K562 (cell line): ENCODE measurements at regions not wholly inside any gene's neighbourhood (a gene's known extent, or its start where the extent isn't known, plus 50 kb on each side); places are given as distances from the start of the nearest gene placed in this dataset.

Experiments used
- CHAMP1 ChIP-seq: fragments of 450-650 bp; IDR thresholded peaks from 2 replicates; pipeline ENCODE4 v1.6.1; 2016; ENCODE audit warnings: mild to moderate bottlenecking
- EHMT2 ChIP-seq: fragments of 450-650 bp; IDR thresholded peaks from 2 replicates; pipeline ENCODE4 v1.6.1; 2018; ENCODE audit warnings: antibody characterized with exemption
- EZH2 ChIP-seq: IDR thresholded peaks from 2 replicates; pipeline ENCODE4 v1.6.1; 2012; ENCODE audit warnings: low read depth, mild to moderate bottlenecking, inconsistent platforms, low read length, borderline replicate concordance
- FOXK2 ChIP-seq, 2 experiments: fragments of 450-650 bp; IDR thresholded peaks in 1 of 2; conservative IDR thresholded peaks in 1 of 2; 2 replicates each; pipeline ENCODE4 v1.6.1; 2016; ENCODE audit warnings: low read depth in 2 of 2, mild to moderate bottlenecking in 1 of 2
- GTF2B ChIP-seq: IDR thresholded peaks from 2 replicates; pipeline ENCODE4 v1.6.1; 2011; ENCODE audit not compliant: insufficient read length; ENCODE audit errors: extremely low read depth
- MGA ChIP-seq: fragments of 450-650 bp; IDR thresholded peaks from 2 replicates; pipeline ENCODE4 v1.6.1; 2016; ENCODE audit warnings: mild to moderate bottlenecking, moderate library complexity
- MTA2 ChIP-seq: fragments of 450-650 bp; IDR thresholded peaks from 2 replicates; pipeline ENCODE4 v1.6.1; 2016; ENCODE audit warnings: low read depth
- NONO ChIP-seq, 2 experiments: fragments of 200-400 bp in 1 of 2; fragments of 450-650 bp in 1 of 2; formaldehyde crosslinking in 1 of 2; IDR thresholded peaks; 2 replicates each; pipeline ENCODE4 v1.6.1; 2017; ENCODE audit warnings: low read depth in 2 of 2, mild to moderate bottlenecking in 2 of 2, moderate library complexity in 2 of 2, low read length in 1 of 2
- PHF8 ChIP-seq: fragments of 200-600 bp; sonication (generic); IDR thresholded peaks from 2 replicates; pipeline ENCODE4 v1.6.1; 2012; ENCODE audit warnings: mixed run types, mild to moderate bottlenecking, inconsistent platforms, low read length, moderate library complexity, borderline replicate concordance
- RBM25 ChIP-seq: fragments of 200-400 bp; formaldehyde crosslinking; IDR thresholded peaks from 2 replicates; pipeline ENCODE4 v1.6.1; 2018; ENCODE audit warnings: low read length, low read depth, moderate library complexity; ENCODE audit not compliant: severe bottlenecking
- SAP30 ChIP-seq: fragments of 200-600 bp; sonication (generic); IDR thresholded peaks from 2 replicates; pipeline ENCODE4 v1.6.1; 2012; ENCODE audit warnings: borderline replicate concordance, low read depth, mild to moderate bottlenecking, moderate library complexity, low read length, control low read depth, inconsistent platforms; ENCODE audit not compliant: insufficient read depth, poor library complexity, severe bottlenecking
- ZNF551 ChIP-seq: fragments of 250-450 bp; sonication (Bioruptor Pico); IDR thresholded peaks from 2 replicates; pipeline ENCODE4 v1.5.0; 2021; ENCODE audit warnings: mild to moderate bottlenecking, moderate library complexity

GRCh38 chr6:28615955-28616747, 90.5 kb downstream of the GPX5 start (continued):
- peak; percentile 100 for TF ChIP-seq MGA
- no peak for TF ChIP-seq ZNF551 (CRISPR knock-in tag)
- TF ChIP-seq EHMT2 = 0 out of 2 replicates have a peak, but pooled peaks have one; percentile 11
- peak; percentile 53 for TF ChIP-seq MTA2
- peak; percentile 63 for TF ChIP-seq GTF2B
- TF ChIP-seq SAP30 = no peak
- TF ChIP-seq EZH2 = no peak
- TF ChIP-seq CHAMP1 = peak; percentile 99
- TF ChIP-seq RBM25 = no peak
- peak; percentile 82; the same call in 1 of the 2 replicates for TF ChIP-seq PHF8
- TF ChIP-seq NONO (IDR thresholded peaks at IDR 0.05; ENCODE audit: low read depth in 2 of 2, low read length in 1 of 2) = peak in 1 of 2 experiments; percentile 78; a peak in 3 of 4 replicates
- TF ChIP-seq FOXK2 (conservative IDR thresholded peaks at IDR 0.05 in 1 of 2, IDR thresholded peaks at IDR 0.05 in 1 of 2; ENCODE audit: low read depth in 2 of 2) = peak; percentile 56 to 63; a peak in 3 of 4 replicates
